Activated CD8-positive, alpha-beta memory T cell treated with anti-CD3 and anti-CD28 coated beads for 48 hours (primary cell): ENCODE measurements at regions not wholly inside any gene's neighbourhood (a gene's known extent, or its start where the extent isn't known, plus 50 kb on each side); places are given as distances from the start of the nearest gene placed in this dataset.
"Not testable (repeated sequence)": the region's sequence is repeated elsewhere in the genome, so short reads cannot be mapped to it uniquely, and the experiment has no call there.

ENCODE experiments used
- DNase-seq, 3 experiments: peaks; one replicate each; pipeline ENCODE4 v3.0.0-alpha.2; 2020; ENCODE audit warnings: low read depth in 2 of 3, low spot score in 2 of 3

GRCh38 chr13:58476206-58476918 lies 844.8 kb downstream of the PCDH17 start:
- no peak for DNase-seq

- DNase-seq = no peak
Measured at GRCh38 chr13:58478858-58479257, 847.3 kb downstream of the PCDH17 start.

GRCh38 chr13:58480061-58480460 lies 848.5 kb downstream of the PCDH17 start:
- no peak for DNase-seq

GRCh38 chr13:58488251-58488650 lies 856.7 kb downstream of the PCDH17 start:
- no peak for DNase-seq

- DNase-seq = no peak
Measured at GRCh38 chr13:58495668-58496067, 864.1 kb downstream of the PCDH17 start.

GRCh38 chr13:58500938-58501337 lies 869.4 kb downstream of the PCDH17 start:
- DNase-seq = no peak

GRCh38 chr13:58504202-58504700 lies 872.7 kb downstream of the PCDH17 start:
- DNase-seq = not testable (repeated sequence)

- not testable (repeated sequence) for DNase-seq
Measured at GRCh38 chr13:58505262-58505920, 873.8 kb downstream of the PCDH17 start.

GRCh38 chr13:58528351-58528750 lies 896.8 kb downstream of the PCDH17 start:
- no peak for DNase-seq

GRCh38 chr13:58531614-58532013 lies 900.1 kb downstream of the PCDH17 start:
- no peak for DNase-seq

GRCh38 chr13:58542530-58542929 lies 911.0 kb downstream of the PCDH17 start:
- DNase-seq = no peak

GRCh38 chr13:58547419-58547818 lies 915.9 kb downstream of the PCDH17 start:
- no peak for DNase-seq

GRCh38 chr13:58566176-58566575 lies 934.6 kb downstream of the PCDH17 start:
- no peak for DNase-seq

- no peak for DNase-seq
Measured at GRCh38 chr13:58573743-58574142, 942.2 kb downstream of the PCDH17 start.

GRCh38 chr13:58574791-58575190 lies 943.2 kb downstream of the PCDH17 start:
- DNase-seq = no peak

GRCh38 chr13:58579468-58579867 lies 947.9 kb downstream of the PCDH17 start:
- no peak for DNase-seq

- DNase-seq = no peak
Measured at GRCh38 chr13:58583966-58584365, 952.4 kb downstream of the PCDH17 start.

- DNase-seq = no peak
Measured at GRCh38 chr13:58584610-58585009, 953.1 kb downstream of the PCDH17 start.

- no peak for DNase-seq
Measured at GRCh38 chr13:58587183-58587582, 955.6 kb downstream of the PCDH17 start.

GRCh38 chr13:58592052-58592451 lies 960.5 kb downstream of the PCDH17 start:
- no peak for DNase-seq

GRCh38 chr13:58592786-58593185 lies 961.2 kb downstream of the PCDH17 start:
- no peak for DNase-seq

- no peak for DNase-seq
Measured at GRCh38 chr13:58594747-58595600, 963.4 kb downstream of the PCDH17 start.
